HEK293T (cell line): ENCODE measurements at regions not wholly inside any gene's neighbourhood (a gene's known extent, or its start where the extent isn't known, plus 50 kb on each side); places are given as distances from the start of the nearest gene placed in this dataset.

ENCODE experiments used
- BHLHE40 ChIP-seq: fragments of 450-650 bp; IDR thresholded peaks from 2 replicates; pipeline ENCODE4 v1.6.1; 2016; ENCODE audit warnings: mild to moderate bottlenecking, moderate library complexity, borderline replicate concordance
- CTBP1 ChIP-seq: fragments of 450-650 bp; IDR thresholded peaks from 2 replicates; pipeline ENCODE4 v1.6.1; 2016; ENCODE audit warnings: borderline replicate concordance
- ELF4 ChIP-seq: fragments of 450-650 bp; IDR thresholded peaks from 2 replicates; pipeline ENCODE4 v1.6.1; 2017; ENCODE audit warnings: antibody characterized with exemption
- FOXA1 ChIP-seq: fragments of 450-650 bp; IDR thresholded peaks from 2 replicates; pipeline ENCODE4 v1.6.1; 2016; ENCODE audit warnings: mild to moderate bottlenecking
- FOXK2 ChIP-seq: fragments of 450-650 bp; IDR thresholded peaks from 2 replicates; pipeline ENCODE4 v1.6.1; 2016; ENCODE audit warnings: mild to moderate bottlenecking
- FOXM1 ChIP-seq: fragments of 450-650 bp; IDR thresholded peaks from 2 replicates; pipeline ENCODE4 v1.6.1; 2017; ENCODE audit warnings: mild to moderate bottlenecking, borderline replicate concordance
- HDGF ChIP-seq: fragments of 450-650 bp; IDR thresholded peaks from 2 replicates; pipeline ENCODE4 v1.6.1; 2017; ENCODE audit warnings: antibody characterized with exemption, borderline replicate concordance
- LEF1 ChIP-seq: fragments of 450-650 bp; IDR thresholded peaks from 2 replicates; pipeline ENCODE4 v1.6.1; 2017; ENCODE audit warnings: mild to moderate bottlenecking, borderline replicate concordance
- NFRKB ChIP-seq: fragments of 450-650 bp; IDR thresholded peaks from 2 replicates; pipeline ENCODE4 v1.6.1; 2016; ENCODE audit warnings: mild to moderate bottlenecking, moderate library complexity
- SP1 ChIP-seq: fragments of 450-650 bp; IDR thresholded peaks from 2 replicates; pipeline ENCODE4 v1.6.1; 2017
- SUZ12 ChIP-seq: fragments of 450-650 bp; IDR thresholded peaks from 2 replicates; pipeline ENCODE4 v1.6.1; 2016; ENCODE audit warnings: mild to moderate bottlenecking
- TARDBP ChIP-seq: fragments of 450-650 bp; IDR thresholded peaks from 2 replicates; pipeline ENCODE4 v1.6.1; 2016
- ZNF384 ChIP-seq: fragments of 450-650 bp; IDR thresholded peaks from 2 replicates; pipeline ENCODE4 v1.6.1; 2016
- TF ChIP-seq, protein P1 (sequence below): fragments of 450-650 bp; IDR thresholded peaks from 2 replicates; pipeline ENCODE4 v1.6.1; 2016

GRCh38 chr7:109915670-109916069 is 1175.3 kb upstream of the LRRN3 start:
- TF ChIP-seq BHLHE40 (no peak), TARDBP (no peak), SUZ12 (no peak), SP1 (no peak), CTBP1 (no peak), FOXK2 (no peak), FOXA1 (no peak), HDGF (no peak), FOXM1 (no peak), ELF4 (no peak), NFRKB (no peak), LEF1 (no peak), ZNF384 (no peak)
- TF ChIP-seq, protein P1, sequence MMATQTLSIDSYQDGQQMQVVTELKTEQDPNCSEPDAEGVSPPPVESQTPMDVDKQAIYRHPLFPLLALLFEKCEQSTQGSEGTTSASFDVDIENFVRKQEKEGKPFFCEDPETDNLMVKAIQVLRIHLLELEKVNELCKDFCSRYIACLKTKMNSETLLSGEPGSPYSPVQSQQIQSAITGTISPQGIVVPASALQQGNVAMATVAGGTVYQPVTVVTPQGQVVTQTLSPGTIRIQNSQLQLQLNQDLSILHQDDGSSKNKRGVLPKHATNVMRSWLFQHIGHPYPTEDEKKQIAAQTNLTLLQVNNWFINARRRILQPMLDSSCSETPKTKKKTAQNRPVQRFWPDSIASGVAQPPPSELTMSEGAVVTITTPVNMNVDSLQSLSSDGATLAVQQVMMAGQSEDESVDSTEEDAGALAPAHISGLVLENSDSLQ, result no peak
